CD14-positive monocyte (primary cell): ENCODE measurements at regions not wholly inside any gene's neighbourhood (a gene's known extent, or its start where the extent isn't known, plus 50 kb on each side); places are given as distances from the start of the nearest gene placed in this dataset.

ENCODE experiments used
- DNase-seq, 3 donors: peaks; one replicate each; pipeline ENCODE4 v3.0.0-alpha.2; 2011 to 2022
- H2AFZ ChIP-seq: 2 replicates; pipeline ENCODE4 v1.6.0; 2012; ENCODE audit warnings: mild to moderate bottlenecking, low read depth, low read length, inconsistent platforms; ENCODE audit not compliant: insufficient read depth, poor library complexity, severe bottlenecking
- H3K27ac ChIP-seq, 2 donors: 1 replicate in 1 of 2; 2 replicates in 1 of 2; pipeline ENCODE4 v1.5.1; 2012 to 2013; ENCODE audit warnings: low read length in 2 of 2, control low read depth in 1 of 2, inconsistent platforms in 1 of 2, low read depth in 1 of 2, mild to moderate bottlenecking in 1 of 2
- H3K27me3 ChIP-seq, 2 donors: one replicate each; pipeline versions ENCODE4 v1.6.0 to v1.6.1; 2011 to 2013; ENCODE audit warnings: low read length in 2 of 2; ENCODE audit not compliant: control insufficient read depth in 2 of 2, insufficient read depth in 2 of 2
- H3K36me3 ChIP-seq, 2 donors: replicated peaks in 1 of 2; 1 replicate in 1 of 2; 2 replicates in 1 of 2; pipeline versions ENCODE4 v1.5.1 to v1.6.1; 2012 to 2013; ENCODE audit warnings: low read length in 2 of 2, control low read depth in 1 of 2, inconsistent platforms in 1 of 2, mild to moderate bottlenecking in 1 of 2; ENCODE audit not compliant: insufficient read depth in 2 of 2, control insufficient read depth in 1 of 2
- H3K4me1 ChIP-seq, 2 donors: 1 replicate in 1 of 2; 2 replicates in 1 of 2; pipeline versions ENCODE4 v1.5.1 to v1.6.1; 2012 to 2013; ENCODE audit warnings: low read length in 2 of 2, control low read depth in 1 of 2, inconsistent platforms in 1 of 2, mild to moderate bottlenecking in 1 of 2, moderate library complexity in 1 of 2; ENCODE audit not compliant: insufficient read depth in 2 of 2, control insufficient read depth in 1 of 2
- H3K4me2 ChIP-seq: replicated peaks from 2 replicates; pipeline ENCODE3; 2012; ENCODE audit warnings: low read length, moderate library complexity, mild to moderate bottlenecking; ENCODE audit not compliant: poor library complexity, severe bottlenecking; ENCODE audit errors: extremely low read depth
- H3K4me3 ChIP-seq, 3 experiments: fragments of 200-600 bp in 1 of 3; sonication (generic) in 1 of 3; replicated peaks in 1 of 3; 1 replicate in 2 of 3; 2 replicates in 1 of 3; pipeline ENCODE4 v1.5.1; 2011 to 2013; ENCODE audit warnings: low read length in 3 of 3, mild to moderate bottlenecking in 3 of 3, control low read depth in 2 of 3, low read depth in 2 of 3, inconsistent platforms in 1 of 3, moderate library complexity in 1 of 3
- H3K79me2 ChIP-seq: 2 replicates; pipeline ENCODE4 v1.6.0; 2012; ENCODE audit warnings: mild to moderate bottlenecking, control low read depth, inconsistent platforms, low read length, moderate library complexity; ENCODE audit not compliant: insufficient read depth
- H3K9ac ChIP-seq: 2 replicates; pipeline ENCODE4 v1.6.0; 2017; ENCODE audit warnings: low read length, mild to moderate bottlenecking; ENCODE audit not compliant: insufficient read depth, poor library complexity, severe bottlenecking
- H3K9me3 ChIP-seq, 2 donors: replicated peaks in 1 of 2; 1 replicate in 1 of 2; 2 replicates in 1 of 2; pipeline versions ENCODE4 v1.5.1 to v1.6.1; 2012 to 2013; ENCODE audit warnings: low read length in 2 of 2, control low read depth in 1 of 2; ENCODE audit not compliant: control insufficient read depth in 1 of 2, insufficient read depth in 1 of 2
- H4K20me1 ChIP-seq: 2 replicates; pipeline ENCODE4 v1.6.0; 2012; ENCODE audit warnings: mild to moderate bottlenecking, low read length, control low read depth, moderate library complexity; ENCODE audit not compliant: insufficient read depth
- H3K27ac Mint-ChIP-seq, 7 donors: one replicate each; pipeline ENCODE4 v1.8.0; 2020; ENCODE audit warnings: mild to moderate bottlenecking in 7 of 7, mixed read lengths in 7 of 7, moderate library complexity in 6 of 7, inconsistent platforms in 2 of 7
- H3K27me3 Mint-ChIP-seq, 3 donors: one replicate each; pipeline ENCODE4 v1.8.0; 2021 to 2022; ENCODE audit warnings: low read depth in 3 of 3, mild to moderate bottlenecking in 3 of 3, mixed read lengths in 3 of 3, moderate library complexity in 3 of 3, inconsistent platforms in 1 of 3
- H3K36me3 Mint-ChIP-seq, 2 donors: one replicate each; pipeline ENCODE4 v1.8.0; 2020; ENCODE audit warnings: mixed read lengths in 2 of 2, inconsistent platforms in 1 of 2, mild to moderate bottlenecking in 1 of 2
- H3K4me1 Mint-ChIP-seq: one replicate; pipeline ENCODE4 v1.8.0; 2020; ENCODE audit warnings: mild to moderate bottlenecking, mixed read lengths
- H3K4me3 Mint-ChIP-seq, 2 donors: one replicate each; pipeline ENCODE4 v1.8.0; 2020; ENCODE audit warnings: mild to moderate bottlenecking in 2 of 2, mixed read lengths in 2 of 2, moderate library complexity in 1 of 2
- H3K9me3 Mint-ChIP-seq, 7 donors: one replicate each; pipeline ENCODE4 v1.8.0; 2020 to 2022; ENCODE audit warnings: mixed read lengths in 7 of 7, mild to moderate bottlenecking in 6 of 7, moderate library complexity in 6 of 7, inconsistent platforms in 2 of 7
- WGBS: methylation state at CpG from one replicate; pipeline ENCODE4 v1.1.5; 2013; ENCODE audit warnings: missing lambda C conversion rate; ENCODE audit not compliant: insufficient coverage; 5-methylcytosine and 5-hydroxymethylcytosine counted together
- intact Hi-C, 2 donors: fragments of 100-400 bp; cut with micrococcal nuclease; formaldehyde crosslinking; loops; one replicate each; pipeline versions ENCODE4 v1.15.0 to v1.15.1; 2023
- TF ChIP-seq, protein P1 (sequence below): fragments of 200-600 bp; IDR thresholded peaks from one replicate; pipeline ENCODE4 v1.8.0; 2022; ENCODE audit warnings: antibody characterized with exemption, mild to moderate bottlenecking

DNA sequence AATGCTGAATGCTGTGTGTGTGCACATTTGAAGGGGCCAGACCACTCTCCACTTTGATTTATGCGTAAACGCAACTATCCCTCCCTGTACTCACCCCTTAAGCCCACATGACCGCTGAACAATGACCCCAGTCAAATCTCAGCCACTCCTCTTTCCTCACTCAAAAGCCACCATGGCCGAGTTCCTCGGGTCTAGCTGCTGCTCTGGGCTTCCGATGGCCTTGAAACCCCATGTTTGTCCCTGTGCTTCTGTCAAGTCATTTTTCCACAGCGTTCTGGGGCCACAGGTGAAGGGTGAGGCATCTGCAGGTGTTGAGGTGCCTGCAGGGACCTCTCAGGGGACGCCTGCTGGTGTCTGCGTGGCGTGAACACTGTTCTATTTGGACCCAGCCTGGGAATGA, 74.3 kb upstream of the TMEM18 start:
- peaks cover 0 to 6% (median 2%) of the 10 kb centered on the region in 7 donors for H3K9me3 Mint-ChIP-seq
- 84% methylated on average over 6 of the region's 10 CpGs for WGBS
- Histone ChIP-seq H3K27ac (no peak overlapping the region), H3K9ac (no peak overlapping the region), H2AFZ (no peak overlapping the region), H3K4me3 (no peak overlapping the region), H4K20me1 (no peaks in the 10 kb centered on the region), H3K4me2 (no peak overlapping the region), H3K36me3 (no peaks in the 10 kb centered on the region), H3K27me3 (no peaks in the 10 kb centered on the region), H3K9me3 (no peaks in the 10 kb centered on the region), H3K4me1 (no peaks in the 10 kb centered on the region), H3K79me2 (no peaks in the 10 kb centered on the region)
- no peak overlapping the region for H3K4me3 Mint-ChIP-seq
- peaks cover 2 to 7% (median 3%) of the 10 kb centered on the region in 3 donors for H3K27me3 Mint-ChIP-seq
- intact Hi-C loops, result no loop called here
- no peaks in the 10 kb centered on the region for H3K36me3 Mint-ChIP-seq
- TF ChIP-seq, protein P1, sequence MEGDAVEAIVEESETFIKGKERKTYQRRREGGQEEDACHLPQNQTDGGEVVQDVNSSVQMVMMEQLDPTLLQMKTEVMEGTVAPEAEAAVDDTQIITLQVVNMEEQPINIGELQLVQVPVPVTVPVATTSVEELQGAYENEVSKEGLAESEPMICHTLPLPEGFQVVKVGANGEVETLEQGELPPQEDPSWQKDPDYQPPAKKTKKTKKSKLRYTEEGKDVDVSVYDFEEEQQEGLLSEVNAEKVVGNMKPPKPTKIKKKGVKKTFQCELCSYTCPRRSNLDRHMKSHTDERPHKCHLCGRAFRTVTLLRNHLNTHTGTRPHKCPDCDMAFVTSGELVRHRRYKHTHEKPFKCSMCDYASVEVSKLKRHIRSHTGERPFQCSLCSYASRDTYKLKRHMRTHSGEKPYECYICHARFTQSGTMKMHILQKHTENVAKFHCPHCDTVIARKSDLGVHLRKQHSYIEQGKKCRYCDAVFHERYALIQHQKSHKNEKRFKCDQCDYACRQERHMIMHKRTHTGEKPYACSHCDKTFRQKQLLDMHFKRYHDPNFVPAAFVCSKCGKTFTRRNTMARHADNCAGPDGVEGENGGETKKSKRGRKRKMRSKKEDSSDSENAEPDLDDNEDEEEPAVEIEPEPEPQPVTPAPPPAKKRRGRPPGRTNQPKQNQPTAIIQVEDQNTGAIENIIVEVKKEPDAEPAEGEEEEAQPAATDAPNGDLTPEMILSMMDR, result no peak
- no peak overlapping the region for H3K27ac Mint-ChIP-seq
- no peaks in the 10 kb centered on the region for H3K4me1 Mint-ChIP-seq
- DNase-seq, result no peak

DNA sequence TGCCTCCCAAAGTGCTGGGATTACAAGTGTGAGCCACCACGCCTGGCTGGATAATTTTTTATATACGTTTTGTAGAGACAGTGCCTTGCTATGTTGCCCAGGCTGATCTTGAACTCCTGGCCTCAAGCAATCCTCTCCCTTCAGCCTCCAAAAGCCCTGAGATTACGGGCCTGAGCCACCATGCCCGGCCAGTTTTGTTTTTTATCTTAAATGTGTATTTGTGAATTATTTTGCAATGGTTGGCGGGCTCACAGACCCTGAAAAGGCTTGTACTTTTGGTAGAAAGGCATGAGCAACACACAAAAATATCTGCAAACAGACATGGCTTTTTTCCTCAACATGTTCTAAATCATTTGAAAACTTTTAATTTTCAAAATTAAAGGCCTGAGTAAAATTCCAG, 73.4 kb upstream of the TMEM18 start:
- 100% methylated on average over 1 of the region's 5 CpGs for WGBS
- Histone ChIP-seq H3K36me3 (no peaks in the 10 kb centered on the region), H3K27ac (no peak overlapping the region), H3K79me2 (no peaks in the 10 kb centered on the region), H2AFZ (no peak overlapping the region), H3K9me3 (no peaks in the 10 kb centered on the region), H3K4me2 (no peak overlapping the region), H3K4me1 (no peaks in the 10 kb centered on the region), H4K20me1 (no peaks in the 10 kb centered on the region), H3K27me3 (no peaks in the 10 kb centered on the region), H3K9ac (no peak overlapping the region), H3K4me3 (no peak overlapping the region)
- H3K27me3 Mint-ChIP-seq, result peaks cover 2 to 6% (median 3%) of the 10 kb centered on the region in 3 donors
- TF ChIP-seq, protein P1, result no peak
- H3K4me3 Mint-ChIP-seq, result no peak overlapping the region
- H3K4me1 Mint-ChIP-seq, result no peaks in the 10 kb centered on the region
- no peak overlapping the region for H3K27ac Mint-ChIP-seq
- DNase-seq, result no peak
- H3K9me3 Mint-ChIP-seq, result peaks cover 0 to 6% (median 0%) of the 10 kb centered on the region in 7 donors
- intact Hi-C loops, result no loop called here
- H3K36me3 Mint-ChIP-seq, result no peaks in the 10 kb centered on the region
